GM23338 (cell line): ENCODE measurements at regions not wholly inside any gene's neighbourhood (a gene's known extent, or its start where the extent isn't known, plus 50 kb on each side); places are given as distances from the start of the nearest gene placed in this dataset.
A peak's percentile ranks its signal among the peaks of the same experiment; 100 is the strongest.

Source experiments
- ATAC-seq: fragments of 200-7000 bp; cut with Tn5 transposase; 3 replicates; pipeline ENCODE4 v1.9.1; 2020
- DNase-seq: peaks from one replicate; pipeline ENCODE4 v3.0.0-alpha.2; 2015; ENCODE audit warnings: low spot score
- H2AFZ ChIP-seq: fragments of 200-600 bp; sonication (generic); 2 replicates; pipeline ENCODE4 v1.8.0; 2016; ENCODE audit warnings: antibody characterized with exemption, mild to moderate bottlenecking, moderate library complexity
- H3F3A ChIP-seq: fragments of 200-600 bp; sonication (generic); replicated peaks from 2 replicates; pipeline ENCODE4 v1.8.0; 2017; ENCODE audit warnings: antibody characterized with exemption, mixed run types, low read depth
- H3K27ac ChIP-seq: fragments of 200-600 bp; sonication (generic); 2 replicates; pipeline ENCODE4 v1.6.1; 2016; ENCODE audit warnings: low read depth
- H3K27me3 ChIP-seq: fragments of 200-600 bp; sonication (generic); 2 replicates; pipeline ENCODE4 v1.8.0; 2016; ENCODE audit warnings: mild to moderate bottlenecking, mixed run types, moderate library complexity; ENCODE audit not compliant: insufficient read depth
- H3K36me3 ChIP-seq: fragments of 200-600 bp; sonication (generic); 2 replicates; pipeline ENCODE4 v1.8.0; 2016; ENCODE audit warnings: mild to moderate bottlenecking; ENCODE audit not compliant: insufficient read depth
- H3K4me1 ChIP-seq: fragments of 200-600 bp; sonication (generic); 2 replicates; pipeline ENCODE4 v1.8.0; 2016; ENCODE audit warnings: mild to moderate bottlenecking, moderate library complexity; ENCODE audit not compliant: insufficient read depth
- H3K4me2 ChIP-seq: fragments of 200-600 bp; sonication (generic); 2 replicates; pipeline ENCODE4 v1.7.1; 2017; ENCODE audit warnings: mixed run types
- H3K4me3 ChIP-seq: fragments of 200-600 bp; sonication (generic); 2 replicates; pipeline ENCODE4 v1.6.1; 2016; ENCODE audit warnings: mixed run types
- H3K79me2 ChIP-seq: fragments of 200-600 bp; sonication (generic); replicated peaks from 2 replicates; pipeline ENCODE4 v1.8.0; 2017; ENCODE audit warnings: mild to moderate bottlenecking; ENCODE audit not compliant: insufficient read depth
- H3K9me2 ChIP-seq: fragments of 200-600 bp; sonication (generic); 2 replicates; pipeline ENCODE4 v1.8.0; 2017; ENCODE audit not compliant: insufficient read depth
- H4K20me1 ChIP-seq: fragments of 200-600 bp; sonication (generic); replicated peaks from 2 replicates; pipeline ENCODE4 v1.8.0; 2017; ENCODE audit warnings: mild to moderate bottlenecking; ENCODE audit not compliant: insufficient read depth
- H3K27ac Mint-ChIP-seq: 2 replicates; pipeline ENCODE4 v1.8.0; 2020; ENCODE audit warnings: inconsistent platforms, mild to moderate bottlenecking, moderate library complexity, mixed read lengths
- H3K27me3 Mint-ChIP-seq: 3 replicates; pipeline ENCODE4 v1.8.0; 2022; ENCODE audit warnings: low read depth, mild to moderate bottlenecking, moderate library complexity, mixed read lengths, inconsistent platforms; ENCODE audit not compliant: insufficient read depth, poor library complexity
- H3K36me3 Mint-ChIP-seq: 3 replicates; pipeline ENCODE4 v1.8.0; 2021; ENCODE audit warnings: low read depth, mild to moderate bottlenecking, inconsistent platforms, moderate library complexity, mixed read lengths
- H3K4me1 Mint-ChIP-seq: 3 replicates; pipeline ENCODE4 v1.8.0; 2020; ENCODE audit warnings: mild to moderate bottlenecking, inconsistent platforms, mixed read lengths
- H3K4me3 Mint-ChIP-seq: 3 replicates; pipeline ENCODE4 v1.8.0; 2021; ENCODE audit warnings: moderate library complexity, mild to moderate bottlenecking, inconsistent platforms, mixed read lengths
- H3K9me3 Mint-ChIP-seq: 3 replicates; pipeline ENCODE4 v1.8.0; 2020; ENCODE audit warnings: moderate library complexity, mild to moderate bottlenecking, inconsistent platforms, mixed read lengths
- CREB1 ChIP-seq: fragments of 250-450 bp; sonication (Bioruptor Pico); IDR thresholded peaks from 2 replicates; pipeline ENCODE4 v1.5.0; 2020; ENCODE audit warnings: low read depth, mild to moderate bottlenecking, moderate library complexity
- EZH2 ChIP-seq: fragments of 200-600 bp; sonication (generic); IDR thresholded peaks from one replicate; pipeline ENCODE4 v1.8.0; 2017; ENCODE audit warnings: antibody characterized with exemption, mild to moderate bottlenecking, low read depth; ENCODE audit not compliant: unreplicated experiment
- NANOG ChIP-seq: IDR thresholded peaks from 2 replicates; pipeline ENCODE4 v1.6.1; 2016; ENCODE audit warnings: antibody characterized with exemption, borderline replicate concordance
- POLR2AphosphoS5 ChIP-seq: IDR thresholded peaks from 2 replicates; pipeline ENCODE4 v1.6.1; 2016; ENCODE audit warnings: antibody characterized with exemption, low read depth
- ZNF462 ChIP-seq: fragments of 250-450 bp; sonication (Bioruptor Pico); IDR thresholded peaks from 2 replicates; pipeline ENCODE4 v1.5.0; 2020; ENCODE audit warnings: mild to moderate bottlenecking, moderate library complexity

GRCh38 chr3:191804935-191805334 lies 344.0 kb downstream of the PYDC2 start:
- no peak overlapping the region for H3K27ac ChIP-seq
- no peak overlapping the region for H2AFZ ChIP-seq
- H3K79me2 ChIP-seq = no peaks in the 10 kb centered on the region
- 0 out of 2 replicates have a peak, but pooled peaks cover 5% of the 10 kb centered on the region for H3K9me2 ChIP-seq
- H3K4me1 ChIP-seq = no peaks in the 10 kb centered on the region
- ATAC-seq (no peak), DNase-seq (no peak)
- no peak overlapping the region for H3K4me3 ChIP-seq
- Mint-ChIP-seq H3K36me3 (peaks cover 21% of the 10 kb centered on the region; the same call in 2 of the 3 replicates), H3K4me1 (peaks cover 3% of the 10 kb centered on the region; the same call in 1 of the 3 replicates), H3K4me3 (no peak overlapping the region), H3K9me3 (peaks cover 17% of the 10 kb centered on the region), H3K27ac (no peak overlapping the region), H3K27me3 (peaks cover 6% of the 10 kb centered on the region)
- H3K27me3 ChIP-seq = no peaks in the 10 kb centered on the region
- H3F3A ChIP-seq = no peaks in the 10 kb centered on the region
- H4K20me1 ChIP-seq = no peaks in the 10 kb centered on the region
- TF ChIP-seq POLR2AphosphoS5 (no peak), ZNF462 (CRISPR knock-in tag) (no peak)
- H3K36me3 ChIP-seq = 0 out of 2 replicates have a peak, but pooled peaks cover 8% of the 10 kb centered on the region
- H3K4me2 ChIP-seq = no peak overlapping the region

- peak overlapping the region; percentile 35; the same call in 1 of the 2 replicates for H2AFZ ChIP-seq
- no peaks in the 10 kb centered on the region for H3F3A ChIP-seq
- no peak overlapping the region for H3K4me2 ChIP-seq
- no peak overlapping the region for H3K27ac ChIP-seq
- Mint-ChIP-seq H3K27ac (no peak overlapping the region), H3K36me3 (peaks cover 4% of the 10 kb centered on the region; the same call in 2 of the 3 replicates), H3K9me3 (peaks cover 6% of the 10 kb centered on the region), H3K4me3 (no peak overlapping the region), H3K27me3 (peaks cover 6% of the 10 kb centered on the region), H3K4me1 (peaks cover 3% of the 10 kb centered on the region; the same call in 1 of the 3 replicates)
- ATAC-seq = no peak
- 0 out of 2 replicates have a peak, but pooled peaks cover 5% of the 10 kb centered on the region for H3K9me2 ChIP-seq
- no peaks in the 10 kb centered on the region for H3K36me3 ChIP-seq
- H4K20me1 ChIP-seq = no peaks in the 10 kb centered on the region
- no peaks in the 10 kb centered on the region for H3K27me3 ChIP-seq
- H3K4me3 ChIP-seq = no peak overlapping the region
- no peaks in the 10 kb centered on the region for H3K79me2 ChIP-seq
- H3K4me1 ChIP-seq = no peaks in the 10 kb centered on the region
- no peak for DNase-seq
- no peak for TF ChIP-seq EZH2
- TF ChIP-seq ZNF462 (CRISPR knock-in tag) = no peak
- TF ChIP-seq CREB1 (CRISPR knock-in tag) = no peak
- no peak for TF ChIP-seq NANOG
Observed at GRCh38 chr3:191808073-191808472, 347.1 kb downstream of the PYDC2 start.
